ENCODE measurements at regions not wholly inside any gene's neighbourhood (a gene's known extent, or its start where the extent isn't known, plus 50 kb on each side); places are given as distances from the start of the nearest gene placed in this dataset.

GRCh38 chr6:50970908-50971307, 152.2 kb downstream of the TFAP2B start:
- Histone ChIP-seq H3K27ac (ENCODE audit: insufficient read depth, low read length) (no peak overlapping the region), H3K4me1 (ENCODE audit: control insufficient read depth, extremely low read depth, insufficient read depth, low read length) (no peaks in the 10 kb centered on the region), H3K4me2 (ENCODE audit: extremely low read depth, insufficient read depth, low read length) (no peak overlapping the region), H3K36me3 (ENCODE audit: control insufficient read depth, insufficient read depth, low read length) (no peaks in the 10 kb centered on the region), H3K9me3 (ENCODE audit: control insufficient read depth, insufficient read depth, low read depth, low read length) (no peaks in the 10 kb centered on the region), H2AFZ (ENCODE audit: low read length) (no peak overlapping the region), H4K20me1 (ENCODE audit: control insufficient read depth, extremely low read depth, insufficient read depth, low read length) (no peaks in the 10 kb centered on the region), H3K27me3 (ENCODE audit: control insufficient read depth, insufficient read depth, low read length) (no peaks in the 10 kb centered on the region), H3K4me3 (replicated peaks in 1 of 4; ENCODE audit: control extremely low read depth in 1 of 4, insufficient read depth in 1 of 4, low read depth in 3 of 4, low read length in 4 of 4) (no peak overlapping the region), H3K79me2 (ENCODE audit: control insufficient read depth, insufficient read depth, low read length) (no peaks in the 10 kb centered on the region), H3K9ac (ENCODE audit: insufficient read depth, low read length) (no peak overlapping the region)
- TF ChIP-seq EZH2 (IDR thresholded peaks at IDR 0.05; ENCODE audit: low read length, missing control alignments) = no peak
- TF ChIP-seq CTCF (conservative IDR thresholded peaks at IDR 0.05 in 1 of 2, IDR thresholded peaks at IDR 0.05 in 1 of 2; ENCODE audit: low read depth in 1 of 2, low read length in 2 of 2) = no peak
- no peak for DNase-seq (ENCODE audit: low read depth in 2 of 2)

- Histone ChIP-seq H3K4me1 (ENCODE audit: control insufficient read depth, extremely low read depth, insufficient read depth, low read length) (no peaks in the 10 kb centered on the region), H3K4me3 (replicated peaks in 1 of 4; ENCODE audit: control extremely low read depth in 1 of 4, insufficient read depth in 1 of 4, low read depth in 3 of 4, low read length in 4 of 4) (no peak overlapping the region), H3K36me3 (ENCODE audit: control insufficient read depth, insufficient read depth, low read length) (no peaks in the 10 kb centered on the region), H3K27me3 (ENCODE audit: control insufficient read depth, insufficient read depth, low read length) (no peaks in the 10 kb centered on the region), H3K27ac (ENCODE audit: insufficient read depth, low read length) (no peak overlapping the region), H2AFZ (ENCODE audit: low read length) (no peak overlapping the region), H3K79me2 (ENCODE audit: control insufficient read depth, insufficient read depth, low read length) (no peaks in the 10 kb centered on the region), H3K4me2 (ENCODE audit: extremely low read depth, insufficient read depth, low read length) (no peak overlapping the region), H4K20me1 (ENCODE audit: control insufficient read depth, extremely low read depth, insufficient read depth, low read length) (no peaks in the 10 kb centered on the region), H3K9ac (ENCODE audit: insufficient read depth, low read length) (no peak overlapping the region), H3K9me3 (ENCODE audit: control insufficient read depth, insufficient read depth, low read depth, low read length) (no peaks in the 10 kb centered on the region)
- TF ChIP-seq CTCF (conservative IDR thresholded peaks at IDR 0.05 in 1 of 2, IDR thresholded peaks at IDR 0.05 in 1 of 2; ENCODE audit: low read depth in 1 of 2, low read length in 2 of 2) (no peak), EZH2 (IDR thresholded peaks at IDR 0.05; ENCODE audit: low read length, missing control alignments) (no peak)
- DNase-seq (ENCODE audit: low read depth in 2 of 2) = no peak
Measured at GRCh38 chr6:50973464-50973863, 154.8 kb downstream of the TFAP2B start.

GRCh38 chr6:50974319-50974718, 155.6 kb downstream of the TFAP2B start:
- Histone ChIP-seq H3K9me3 (ENCODE audit: control insufficient read depth, insufficient read depth, low read depth, low read length) (no peaks in the 10 kb centered on the region), H3K4me2 (ENCODE audit: extremely low read depth, insufficient read depth, low read length) (no peak overlapping the region), H3K4me1 (ENCODE audit: control insufficient read depth, extremely low read depth, insufficient read depth, low read length) (no peaks in the 10 kb centered on the region), H4K20me1 (ENCODE audit: control insufficient read depth, extremely low read depth, insufficient read depth, low read length) (no peaks in the 10 kb centered on the region), H3K27ac (ENCODE audit: insufficient read depth, low read length) (no peak overlapping the region), H3K36me3 (ENCODE audit: control insufficient read depth, insufficient read depth, low read length) (no peaks in the 10 kb centered on the region), H3K27me3 (ENCODE audit: control insufficient read depth, insufficient read depth, low read length) (no peaks in the 10 kb centered on the region), H2AFZ (ENCODE audit: low read length) (no peak overlapping the region), H3K4me3 (replicated peaks in 1 of 4; ENCODE audit: control extremely low read depth in 1 of 4, insufficient read depth in 1 of 4, low read depth in 3 of 4, low read length in 4 of 4) (no peak overlapping the region), H3K9ac (ENCODE audit: insufficient read depth, low read length) (no peak overlapping the region), H3K79me2 (ENCODE audit: control insufficient read depth, insufficient read depth, low read length) (no peaks in the 10 kb centered on the region)
- TF ChIP-seq CTCF (conservative IDR thresholded peaks at IDR 0.05 in 1 of 2, IDR thresholded peaks at IDR 0.05 in 1 of 2; ENCODE audit: low read depth in 1 of 2, low read length in 2 of 2) (no peak), EZH2 (IDR thresholded peaks at IDR 0.05; ENCODE audit: low read length, missing control alignments) (no peak)
- DNase-seq (ENCODE audit: low read depth in 2 of 2) = no peak
